ENCODE measurements at regions not wholly inside any gene's neighbourhood (a gene's known extent, or its start where the extent isn't known, plus 50 kb on each side); places are given as distances from the start of the nearest gene placed in this dataset.

- TF ChIP-seq POLR2A (IDR thresholded peaks at IDR 0.05) = no peak
- no peak for TF ChIP-seq CTCF (IDR thresholded peaks at IDR 0.05)
These were observed 372.6 kb upstream of the VRK2 start for GRCh38 chr2:57674025-57674424.
